ENCODE measurements at regions not wholly inside any gene's neighbourhood (a gene's known extent, or its start where the extent isn't known, plus 50 kb on each side); places are given as distances from the start of the nearest gene placed in this dataset.

DNA sequence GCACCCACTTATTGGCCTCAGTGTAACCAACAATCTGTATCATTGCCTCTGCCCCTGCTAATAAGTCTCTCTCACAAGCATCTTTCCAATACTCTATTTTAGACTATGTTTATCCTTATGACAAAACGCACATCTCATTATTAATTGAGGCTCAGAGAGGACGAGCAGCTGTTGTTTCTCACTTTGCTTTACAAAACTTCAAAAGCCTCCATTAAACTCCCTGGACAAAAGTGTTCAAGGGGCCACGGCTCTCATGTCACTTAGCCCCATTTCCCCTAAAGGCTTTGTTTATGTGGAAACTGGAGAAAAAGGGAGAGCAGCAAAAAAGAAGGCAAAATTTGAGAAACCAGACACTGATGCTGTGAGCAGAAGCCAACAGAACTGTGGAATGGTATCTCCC is 180.0 kb upstream of the LNX1 start:
- DNase-seq (ENCODE audit: low spot score): no peak

DNA sequence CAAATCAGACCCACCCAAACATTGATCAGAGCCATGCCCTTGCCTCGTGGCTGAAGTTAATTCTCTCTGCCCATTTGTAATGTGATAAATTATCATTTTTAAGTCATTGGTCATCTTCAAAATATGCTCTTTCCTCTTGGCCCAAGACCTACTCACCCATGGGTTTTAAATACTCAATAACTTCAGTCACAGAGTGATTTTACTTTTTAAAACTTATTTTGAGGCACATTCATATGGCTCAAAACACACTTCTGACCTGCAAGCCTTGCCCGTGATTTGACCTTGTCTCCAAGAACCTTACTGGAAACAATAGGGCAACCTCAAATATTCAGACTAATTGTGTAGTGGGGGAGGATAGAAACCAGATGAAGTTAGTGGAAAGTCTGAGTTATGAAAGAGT is 176.2 kb upstream of the LNX1 start:
- peak; percentile 78 for DNase-seq (ENCODE audit: low spot score)

- no peak for DNase-seq (ENCODE audit: low spot score)
These were observed 173.6 kb upstream of the LNX1 start for GRCh38 chr4:53764761-53765490.

DNA sequence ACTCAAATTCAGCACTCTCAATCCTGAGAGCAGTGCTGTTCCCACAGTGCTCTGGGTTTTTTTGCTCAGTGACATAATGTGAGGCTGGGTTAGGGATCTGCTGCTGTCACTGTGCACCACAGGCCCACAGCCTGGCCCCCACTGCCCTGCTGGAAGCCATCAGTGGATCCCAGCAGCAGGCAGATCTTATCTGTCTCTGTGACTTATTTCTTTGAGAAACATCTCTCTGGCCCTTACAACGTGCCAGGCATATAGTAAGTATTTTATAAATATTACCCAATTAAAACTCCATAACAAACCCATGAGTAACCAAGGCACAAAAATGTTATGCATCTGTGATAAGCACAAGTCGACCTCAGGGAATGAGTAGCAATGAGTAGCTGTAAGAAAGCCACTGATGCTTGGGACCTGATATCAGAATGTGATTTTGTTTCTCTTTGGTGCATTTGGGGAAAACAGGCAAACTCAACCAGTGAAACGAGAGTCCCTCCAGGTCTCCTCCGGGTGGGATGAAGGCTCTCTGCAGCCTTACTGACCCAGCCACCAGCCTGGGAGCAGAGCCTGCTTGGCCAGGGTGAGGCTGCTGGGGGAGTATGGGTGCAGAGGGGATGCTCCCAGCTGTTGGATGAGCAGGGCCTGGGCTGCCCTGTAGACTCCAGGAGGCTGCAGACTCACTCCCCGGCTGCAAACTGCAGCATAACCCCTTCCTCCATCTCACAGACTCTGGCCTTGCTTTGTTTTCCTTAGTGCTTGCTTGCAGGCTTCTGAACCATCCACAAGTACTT is 172.7 kb upstream of the LNX1 start:
- DNase-seq (ENCODE audit: low spot score): peak; percentile 83

DNA sequence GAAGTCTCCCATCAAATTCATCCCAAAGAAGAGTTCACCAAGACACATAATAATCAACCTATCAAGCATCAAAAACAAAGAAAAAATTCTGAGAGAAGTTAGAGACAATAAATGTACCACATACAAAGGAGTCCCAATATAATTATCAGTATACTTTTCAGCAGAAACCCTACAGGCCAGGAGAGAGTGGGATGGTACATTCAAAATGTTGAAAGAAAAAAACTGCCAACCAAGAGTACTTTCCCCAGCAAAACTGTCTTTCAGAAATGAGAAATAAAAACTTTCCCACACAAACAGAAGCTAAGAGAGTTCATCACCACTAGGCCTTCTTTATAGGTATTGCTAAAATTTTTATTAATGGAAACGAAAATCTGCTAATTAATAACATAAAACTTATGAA is 164.4 kb upstream of the LNX1 start:
- DNase-seq (ENCODE audit: low spot score): no peak

GRCh38 chr4:53752124-53752523 is 160.8 kb upstream of the LNX1 start:
- no peak for DNase-seq (ENCODE audit: low spot score)

- DNase-seq (ENCODE audit: low spot score): no peak
These were observed 157.1 kb upstream of the LNX1 start for GRCh38 chr4:53748328-53748772.

GRCh38 chr4:53747401-53747800 is 156.1 kb upstream of the LNX1 start:
- no peak for DNase-seq (ENCODE audit: low spot score)

DNA sequence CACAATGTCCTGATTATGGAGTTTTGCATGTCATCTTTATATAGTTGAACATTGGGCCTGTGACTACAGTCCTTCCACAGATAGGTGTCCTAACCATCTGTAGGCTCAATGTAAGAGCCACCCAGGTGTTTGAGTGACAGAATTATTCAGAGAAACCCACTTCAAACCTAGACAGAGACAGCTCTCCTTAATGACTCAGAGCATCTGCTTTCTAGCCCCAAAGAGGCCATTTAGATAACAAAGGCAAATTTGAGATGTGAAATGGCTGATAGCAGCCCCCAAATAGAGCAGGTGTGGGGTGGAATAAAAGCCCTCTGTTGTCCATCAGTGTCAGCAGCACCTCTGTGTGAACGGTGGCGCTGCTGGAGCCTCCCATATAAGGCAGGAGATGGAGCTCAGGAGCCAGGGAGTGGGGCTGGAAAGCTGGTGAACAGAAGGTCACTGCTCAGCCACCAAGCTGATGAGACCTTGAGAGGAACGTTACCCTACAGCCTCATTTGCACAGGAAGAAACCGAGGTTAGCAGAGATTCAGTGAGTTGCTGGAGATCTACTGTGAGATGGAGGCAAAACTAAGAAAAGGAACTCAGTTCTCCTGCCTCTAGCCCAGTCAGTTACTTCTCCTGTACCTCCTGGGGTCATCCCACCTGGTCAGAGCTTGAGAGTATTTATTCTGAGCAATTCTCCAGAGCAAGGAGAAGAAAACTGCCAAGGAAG is 153.3 kb upstream of the LNX1 start:
- no peak for DNase-seq (ENCODE audit: low spot score)

- DNase-seq (ENCODE audit: low spot score): peak; percentile 66
These were observed 143.5 kb upstream of the LNX1 start for GRCh38 chr4:53734584-53735353.

- DNase-seq (ENCODE audit: low spot score): no peak
These were observed 142.9 kb upstream of the LNX1 start for GRCh38 chr4:53734182-53734581.

GRCh38 chr4:53732661-53733060 is 141.4 kb upstream of the LNX1 start:
- no peak for DNase-seq (ENCODE audit: low spot score)

GRCh38 chr4:53730031-53730805 is 138.9 kb upstream of the LNX1 start:
- no peak for DNase-seq (ENCODE audit: low spot score)

- no peak for DNase-seq (ENCODE audit: low spot score)
These were observed 130.8 kb upstream of the LNX1 start for GRCh38 chr4:53722110-53722509.

- DNase-seq (ENCODE audit: low spot score): no peak
These were observed 130.0 kb upstream of the LNX1 start for GRCh38 chr4:53721263-53721662.

- DNase-seq (ENCODE audit: low spot score): no peak
These were observed 129.5 kb upstream of the LNX1 start for GRCh38 chr4:53720776-53721175.

GRCh38 chr4:53717064-53717549 is 125.8 kb upstream of the LNX1 start:
- no peak for DNase-seq (ENCODE audit: low spot score)

DNA sequence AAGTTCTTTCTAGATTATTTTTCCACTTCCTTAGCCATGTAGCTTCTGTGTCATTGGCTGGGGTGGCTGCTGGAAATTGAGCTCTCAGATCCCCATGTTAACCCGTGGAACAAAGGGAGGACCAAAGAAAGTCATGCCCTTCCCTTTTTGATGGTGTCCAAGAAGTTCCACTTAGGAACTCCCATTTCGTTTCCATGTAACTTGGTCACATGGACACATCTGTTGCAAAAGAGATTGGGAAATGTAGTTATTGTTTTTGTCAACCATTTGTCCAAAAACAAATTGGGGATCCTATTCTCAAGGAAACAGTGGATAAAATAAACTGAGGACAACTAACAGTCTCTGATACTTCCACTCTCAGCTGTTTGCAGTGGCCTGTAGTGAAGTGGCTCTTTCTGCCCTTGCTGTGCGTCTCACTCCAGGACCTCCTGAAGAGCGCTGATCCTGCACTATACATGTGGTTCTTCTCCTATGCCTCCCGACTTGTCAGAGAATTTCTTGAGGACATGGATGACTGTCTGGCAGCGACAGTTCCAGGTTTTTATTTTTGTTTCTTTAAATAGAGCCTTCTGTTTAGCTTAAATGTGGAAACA is 125.3 kb upstream of the LNX1 start:
- no peak for DNase-seq (ENCODE audit: low spot score)

DNA sequence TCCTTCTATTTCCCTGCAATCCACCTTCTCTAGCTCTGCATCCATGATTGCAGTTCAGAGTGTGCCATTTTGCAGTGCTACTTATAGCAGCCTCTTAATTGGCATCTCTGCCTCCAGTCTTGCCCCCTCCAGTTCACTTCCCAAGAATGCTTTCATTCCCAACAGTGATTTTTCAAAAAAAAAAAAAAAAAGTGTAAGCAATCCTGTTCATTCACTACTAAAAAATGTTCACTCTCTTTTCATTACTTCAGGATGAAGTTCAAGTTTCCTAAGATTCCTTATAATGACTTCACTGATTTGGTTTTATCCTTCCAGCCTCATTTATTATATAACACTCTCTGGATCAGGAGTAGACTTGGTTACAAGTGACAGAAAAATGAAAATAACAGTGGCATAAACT is 124.7 kb upstream of the LNX1 start:
- DNase-seq (ENCODE audit: low spot score): peak; percentile 35

- DNase-seq (ENCODE audit: low spot score): peak; percentile 61
These were observed 123.2 kb upstream of the LNX1 start for GRCh38 chr4:53714236-53715140.
